ENCODE measurements at regions not wholly inside any gene's neighbourhood (a gene's known extent, or its start where the extent isn't known, plus 50 kb on each side); places are given as distances from the start of the nearest gene placed in this dataset.
"Not testable (repeated sequence)": the region's sequence is repeated elsewhere in the genome, so short reads cannot be mapped to it uniquely, and the experiment has no call there.

DNA sequence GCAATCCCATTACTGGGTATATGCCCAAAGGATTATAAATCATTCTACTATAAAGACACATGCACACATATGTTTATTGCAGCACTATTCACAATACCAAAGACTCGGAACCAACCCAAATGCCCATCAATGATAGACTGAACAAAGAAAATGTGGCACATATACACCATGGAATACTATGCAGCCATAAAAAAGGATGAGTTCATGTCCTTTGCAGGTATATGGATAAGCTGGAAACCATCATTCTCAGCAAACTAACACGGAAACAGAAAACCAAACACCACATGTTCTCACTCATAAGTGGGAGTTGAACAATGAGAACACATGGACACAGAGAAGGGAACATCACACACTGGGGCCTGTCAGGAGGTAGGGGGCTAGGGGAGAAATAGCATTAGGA, 235.7 kb downstream of the PTN start:
- not testable (repeated sequence) for DNase-seq

GRCh38 chr7:137103526-137103925, 235.1 kb downstream of the CHRM2 start:
- DNase-seq = not testable (repeated sequence)

- DNase-seq = no peak
Observed at GRCh38 chr7:137097111-137097510, 228.7 kb downstream of the CHRM2 start.

GRCh38 chr7:137096607-137097006, 228.2 kb downstream of the CHRM2 start:
- no peak for DNase-seq

DNA sequence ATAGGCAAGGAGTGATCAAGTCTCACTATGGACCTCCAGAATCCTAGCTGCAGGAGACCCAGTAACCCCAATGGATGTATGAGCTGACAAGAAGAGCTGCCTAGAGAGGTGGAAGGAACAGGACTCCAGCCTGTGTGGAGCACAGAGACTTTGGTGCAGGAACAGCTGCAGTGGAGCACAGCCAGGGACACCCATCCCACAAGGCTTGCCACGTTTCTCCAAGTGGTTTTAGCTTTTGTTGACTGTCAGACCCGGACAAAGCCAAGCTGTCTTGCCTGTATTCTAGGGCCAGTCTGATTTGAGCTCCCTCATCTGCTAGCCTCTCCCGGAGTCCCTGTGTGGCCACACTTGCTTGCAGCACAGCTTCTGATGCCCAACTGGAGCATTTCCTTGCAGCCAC, 224.7 kb downstream of the CHRM2 start:
- no peak for DNase-seq

- no peak for DNase-seq
Observed at GRCh38 chr7:137091396-137091795, 222.9 kb downstream of the CHRM2 start.

GRCh38 chr7:137086896-137087295, 218.4 kb downstream of the CHRM2 start:
- DNase-seq = no peak

DNA sequence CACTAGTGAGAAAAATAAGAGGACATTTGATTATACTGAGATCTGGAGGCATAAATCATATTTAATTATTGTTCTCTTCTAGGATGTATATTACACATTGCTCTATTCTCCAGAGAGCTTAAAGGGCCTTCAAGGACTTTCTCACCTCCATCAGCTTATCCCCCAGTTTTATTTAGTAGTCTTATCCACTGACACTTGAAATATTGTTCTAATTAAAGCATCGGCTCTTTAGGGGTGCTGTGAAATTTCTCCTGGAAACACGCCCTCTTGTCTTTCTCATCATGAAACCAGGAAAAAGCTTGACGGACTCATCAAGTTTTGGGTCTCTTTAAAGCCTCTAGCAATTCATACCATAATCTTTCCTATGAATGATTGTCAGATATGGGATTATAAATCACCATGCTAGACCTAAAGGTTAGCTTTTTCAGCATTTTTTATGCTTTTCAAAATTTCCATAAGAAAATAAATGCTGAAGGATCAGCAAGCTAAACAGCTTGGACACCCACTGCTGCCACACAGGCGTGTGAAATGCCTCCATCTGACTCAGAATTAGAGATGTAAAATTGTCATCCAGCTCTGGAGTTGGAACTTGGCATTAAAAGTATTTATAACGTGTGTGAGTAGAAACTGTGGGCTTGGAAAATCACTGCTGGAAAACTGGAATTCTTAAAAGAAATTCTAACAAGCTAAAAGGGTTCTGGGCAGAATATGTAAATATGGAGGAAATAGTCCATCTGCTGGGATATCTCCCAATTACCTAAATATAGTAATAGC, 216.3 kb downstream of the CHRM2 start:
- DNase-seq = no peak

- DNase-seq = no peak
Observed at GRCh38 chr7:137082391-137082790, 213.9 kb downstream of the CHRM2 start.

GRCh38 chr7:137081321-137082093, 213.1 kb downstream of the CHRM2 start:
- no peak for DNase-seq

- no peak for DNase-seq
Observed at GRCh38 chr7:137080516-137081203, 212.2 kb downstream of the CHRM2 start.

- no peak for DNase-seq
Observed at GRCh38 chr7:137078781-137079180, 210.3 kb downstream of the CHRM2 start.

- no peak for DNase-seq
Observed at GRCh38 chr7:137074391-137075030, 206.1 kb downstream of the CHRM2 start.

- DNase-seq = no peak
Observed at GRCh38 chr7:137073571-137074325, 205.3 kb downstream of the CHRM2 start.

Data from NCI-H2029 (cell line).